Astrocyte of the cerebellum (primary cell): ENCODE measurements at regions not wholly inside any gene's neighbourhood (a gene's known extent, or its start where the extent isn't known, plus 50 kb on each side); places are given as distances from the start of the nearest gene placed in this dataset.

Experiments
- DNase-seq: peaks from one replicate; pipeline ENCODE4 v3.0.0-alpha.2; 2011; ENCODE audit warnings: low read depth
- H3K4me3 ChIP-seq: 2 replicates; pipeline ENCODE4 v1.5.1; 2011; ENCODE audit warnings: mild to moderate bottlenecking, low read depth, low read length, moderate library complexity
- CTCF ChIP-seq: IDR thresholded peaks from 2 replicates; pipeline ENCODE4 v1.5.1; 2012; ENCODE audit warnings: low read length, low read depth, moderate library complexity, mild to moderate bottlenecking; ENCODE audit errors: missing control alignments
- in situ Hi-C: cut with HindIII; loops from 2 replicates; pipeline ENCODE4 v1.10.0; 2017; ENCODE audit warnings: low sequenced_read_pairs

DNA sequence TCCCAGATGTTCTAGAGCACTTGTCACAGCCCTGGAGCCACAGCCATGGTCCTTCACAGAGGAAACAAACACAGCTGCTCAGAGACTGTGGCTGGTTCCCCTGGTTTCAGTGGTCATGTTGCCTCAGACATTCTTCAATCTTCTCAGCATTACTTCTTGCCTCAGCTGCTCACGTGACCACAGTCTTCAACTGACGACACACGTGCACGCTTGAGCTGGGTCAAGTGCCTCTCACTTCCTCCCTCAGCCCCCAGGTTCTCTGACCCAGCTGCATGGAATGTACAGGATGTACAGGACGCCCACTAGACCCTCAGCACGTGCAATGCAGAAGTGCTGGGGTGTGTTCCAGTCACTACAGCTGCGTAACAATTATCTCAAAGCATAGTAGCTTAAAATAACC, 159.8 kb upstream of the GGTLC1 start:
- in situ Hi-C loops, result no loop called here
- no peak for DNase-seq
- TF ChIP-seq CTCF, result no peak
- no peak overlapping the region for H3K4me3 ChIP-seq

- DNase-seq, result no peak
- in situ Hi-C loops, result no loop called here
- TF ChIP-seq CTCF, result no peak
- no peak overlapping the region for H3K4me3 ChIP-seq
Measured at GRCh38 chr20:24147961-24148360, 159.4 kb upstream of the GGTLC1 start.

GRCh38 chr20:24147479-24147878, 158.9 kb upstream of the GGTLC1 start:
- no peak overlapping the region for H3K4me3 ChIP-seq
- no peak for DNase-seq
- in situ Hi-C loops, result no loop called here
- TF ChIP-seq CTCF, result no peak

DNA sequence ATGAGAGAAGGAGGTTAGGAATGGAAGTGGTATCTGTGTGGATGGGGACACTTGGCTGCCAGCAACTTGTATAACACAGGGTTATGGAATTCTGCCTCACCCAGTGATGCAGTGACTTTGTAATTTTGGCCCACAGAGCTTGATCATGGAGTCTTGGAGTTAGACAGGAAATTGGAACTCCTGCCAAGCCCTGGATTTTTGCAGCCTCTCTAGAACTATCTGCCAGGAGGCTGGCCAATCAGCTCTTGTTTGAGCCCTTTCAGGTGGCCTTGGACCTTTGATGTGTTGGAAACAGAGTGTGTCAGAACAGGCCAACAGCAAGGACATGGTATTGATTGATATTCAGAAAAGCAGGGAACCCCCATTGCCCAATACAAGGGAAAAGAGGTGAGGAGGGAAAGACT, 157.7 kb upstream of the GGTLC1 start:
- DNase-seq, result no peak
- in situ Hi-C loops, result no loop called here
- TF ChIP-seq CTCF, result no peak
- H3K4me3 ChIP-seq, result no peak overlapping the region

DNA sequence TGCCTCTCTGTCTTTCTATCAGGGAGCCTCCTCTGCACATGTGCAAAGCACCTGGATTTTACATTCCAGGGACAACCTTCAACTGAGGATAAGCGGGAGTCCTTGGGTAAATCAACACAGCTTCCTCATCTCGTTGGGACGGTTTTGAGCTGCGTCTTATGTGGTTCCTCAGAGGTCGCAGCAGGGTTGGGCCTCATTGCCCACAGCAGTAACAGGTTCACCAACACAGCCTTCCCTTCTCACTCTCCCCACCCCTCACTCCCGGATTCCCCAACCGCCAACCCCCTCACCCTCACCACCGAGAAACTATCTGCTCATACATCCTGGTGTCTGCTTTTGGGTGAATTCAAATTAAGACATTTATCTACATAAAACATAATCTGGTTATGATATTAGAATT, 155.8 kb upstream of the GGTLC1 start:
- no peak for DNase-seq
- TF ChIP-seq CTCF, result no peak

DNA sequence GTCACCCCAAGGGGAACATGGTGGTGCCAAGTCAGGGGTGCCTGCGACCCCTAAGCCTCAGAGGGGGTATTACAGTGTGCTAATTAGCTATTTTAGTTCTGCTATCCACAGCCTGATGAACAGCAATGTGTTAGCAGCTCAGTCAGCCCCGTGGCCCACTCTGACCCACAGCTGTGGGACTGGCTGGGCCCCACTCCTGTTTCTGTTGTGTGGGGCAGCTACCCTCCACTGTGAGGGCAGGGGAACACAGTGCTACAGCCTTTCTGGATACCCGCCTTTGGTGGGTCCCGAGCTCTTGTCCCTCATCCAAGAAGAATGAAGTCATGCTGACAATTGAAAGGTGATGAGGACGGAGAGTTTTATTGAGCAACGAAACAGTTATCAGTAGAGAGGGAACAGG, 152.5 kb upstream of the GGTLC1 start:
- in situ Hi-C loops, result no loop called here
- TF ChIP-seq CTCF, result no peak
- no peak overlapping the region for H3K4me3 ChIP-seq
- no peak for DNase-seq

More for the DNA sequence above, 155.8 kb upstream of the GGTLC1 start:
- in situ Hi-C loops, result no loop called here
- no peak overlapping the region for H3K4me3 ChIP-seq

GRCh38 chr20:24139846-24140245, 151.3 kb upstream of the GGTLC1 start:
- no peak for TF ChIP-seq CTCF
- in situ Hi-C loops, result no loop called here
- DNase-seq, result no peak
- no peak overlapping the region for H3K4me3 ChIP-seq
